ENCODE measurements at regions not wholly inside any gene's neighbourhood (a gene's known extent, or its start where the extent isn't known, plus 50 kb on each side); places are given as distances from the start of the nearest gene placed in this dataset.

DNA sequence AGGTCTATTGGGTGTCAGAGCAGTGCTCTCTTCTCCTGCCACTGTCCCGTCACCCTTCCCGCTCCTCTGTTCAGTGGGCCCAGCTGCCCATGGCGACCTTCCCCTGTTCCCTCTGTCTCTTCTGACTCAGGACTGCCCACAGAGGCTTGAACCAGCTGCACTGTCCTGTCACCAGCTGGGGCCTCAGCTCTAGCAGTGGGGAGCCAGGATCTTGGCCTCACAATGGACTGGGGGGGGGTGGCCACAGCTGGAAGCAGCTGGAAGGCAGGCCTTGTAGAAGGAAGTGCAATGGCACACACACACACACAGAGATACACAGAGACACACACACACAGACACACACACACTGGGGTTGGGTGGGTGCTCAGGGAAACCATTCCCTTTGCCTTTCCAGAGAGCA, 114.0 kb upstream of the PJA1 start:
- no peak for TF ChIP-seq CTCF (conservative IDR thresholded peaks at IDR 0.05)
- TF ChIP-seq EZH2 (IDR thresholded peaks at IDR 0.05; ENCODE audit: low read depth), result no peak
- CTCF ChIA-PET, result no interaction called here
- H3K4me3 ChIP-seq, result no peak overlapping the region

GRCh38 chrX:69278031-69278687, 112.9 kb upstream of the PJA1 start:
- H2AFZ ChIP-seq, result no peak overlapping the region
- H3K27ac ChIP-seq, result no peak overlapping the region
- ChIA-PET POLR2A (ENCODE audit: unreplicated experiment) (no interaction called here), CTCF (no interaction called here)
- H3K79me2 ChIP-seq (ENCODE audit: low read depth), result no peaks in the 10 kb centered on the region
- no peak for DNase-seq
- no peaks in the 10 kb centered on the region for H3K9me2 ChIP-seq (ENCODE audit: insufficient read depth)
- H3K27me3 ChIP-seq (ENCODE audit: insufficient read depth, low read depth), result peaks cover 18% of the 10 kb centered on the region
- no peak for TF ChIP-seq CTCF (conservative IDR thresholded peaks at IDR 0.05)
- TF ChIP-seq EZH2 (IDR thresholded peaks at IDR 0.05; ENCODE audit: low read depth), result no peak
- no peaks in the 10 kb centered on the region for H3K36me3 ChIP-seq (ENCODE audit: low read depth)
- H3K4me3 ChIP-seq, result no peak overlapping the region
- no peaks in the 10 kb centered on the region for H3F3A ChIP-seq (ENCODE audit: insufficient read depth, low read depth)
- no TSS peak for BruUV-seq (replicated peaks)
- H4K20me1 ChIP-seq (ENCODE audit: insufficient read depth), result no peaks in the 10 kb centered on the region
- no peaks in the 10 kb centered on the region for H3K4me1 ChIP-seq (replicated peaks; ENCODE audit: insufficient read depth)
- H3K9me3 ChIP-seq (ENCODE audit: insufficient read depth, low read depth), result no peaks in the 10 kb centered on the region
- no peak overlapping the region for H3K4me2 ChIP-seq
- intact Hi-C loops (cut with micrococcal nuclease; ENCODE audit: unreplicated experiment), result no loop called here

More for the DNA sequence above, 114.0 kb upstream of the PJA1 start:
- Histone ChIP-seq H3K9me2 (ENCODE audit: insufficient read depth) (no peaks in the 10 kb centered on the region), H3K4me1 (replicated peaks; ENCODE audit: insufficient read depth) (no peaks in the 10 kb centered on the region), H3K27ac (no peak overlapping the region), H3K36me3 (ENCODE audit: low read depth) (no peaks in the 10 kb centered on the region), H3K9me3 (ENCODE audit: insufficient read depth, low read depth) (no peaks in the 10 kb centered on the region), H3F3A (ENCODE audit: insufficient read depth, low read depth) (no peaks in the 10 kb centered on the region), H4K20me1 (ENCODE audit: insufficient read depth) (no peaks in the 10 kb centered on the region), H3K27me3 (ENCODE audit: insufficient read depth, low read depth) (peaks cover 10% of the 10 kb centered on the region), H2AFZ (no peak overlapping the region), H3K79me2 (ENCODE audit: low read depth) (no peaks in the 10 kb centered on the region), H3K4me2 (no peak overlapping the region)
- intact Hi-C loops (cut with micrococcal nuclease; ENCODE audit: unreplicated experiment), result no loop called here
- no TSS peak for BruUV-seq (replicated peaks)
- POLR2A ChIA-PET (ENCODE audit: unreplicated experiment), result no interaction called here
- DNase-seq, result no peak

DNA sequence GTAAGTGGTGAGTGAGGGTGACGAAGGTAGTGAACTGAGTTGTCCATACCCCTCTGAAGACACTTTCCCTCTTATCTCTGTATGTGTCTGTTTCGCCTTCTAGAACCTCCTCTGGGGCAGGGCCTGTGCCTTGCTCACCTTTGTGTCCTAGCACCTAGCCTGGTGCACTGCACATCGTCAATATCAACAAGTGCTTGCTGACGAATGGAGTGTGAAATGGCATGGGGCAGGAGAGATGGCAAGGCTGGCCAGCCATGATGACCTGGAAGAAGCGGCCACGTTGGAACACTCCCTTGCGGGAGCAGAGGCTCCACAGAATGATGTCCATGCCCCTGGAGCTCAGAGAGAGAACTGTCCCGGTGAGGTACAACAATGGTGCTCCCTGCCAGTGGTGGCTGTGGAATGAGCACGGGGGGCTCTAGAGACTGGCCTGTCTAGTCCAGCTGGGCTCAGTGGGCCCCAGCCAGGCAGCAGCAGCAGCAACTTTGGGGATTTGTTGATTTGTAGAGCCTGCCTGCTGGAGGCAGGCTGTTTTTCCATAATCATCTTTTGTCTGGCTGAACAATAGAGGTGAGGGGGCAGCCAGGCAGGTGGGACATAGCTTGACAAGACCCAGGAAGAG, 112.2 kb upstream of the PJA1 start:
- POLR2A ChIA-PET (ENCODE audit: unreplicated experiment), result no interaction called here
- no peaks in the 10 kb centered on the region for H4K20me1 ChIP-seq (ENCODE audit: insufficient read depth)
- H3K9me3 ChIP-seq (ENCODE audit: insufficient read depth, low read depth), result no peaks in the 10 kb centered on the region
- no peaks in the 10 kb centered on the region for H3K79me2 ChIP-seq (ENCODE audit: low read depth)
- H3K27ac ChIP-seq, result no peak overlapping the region
- intact Hi-C loops (cut with micrococcal nuclease; ENCODE audit: unreplicated experiment), result no loop called here
- H3K4me3 ChIP-seq, result no peak overlapping the region
- TF ChIP-seq CTCF (conservative IDR thresholded peaks at IDR 0.05) (no peak), EZH2 (IDR thresholded peaks at IDR 0.05; ENCODE audit: low read depth) (no peak)
- no peaks in the 10 kb centered on the region for H3K9me2 ChIP-seq (ENCODE audit: insufficient read depth)
- DNase-seq, result no peak
- no TSS peak for BruUV-seq (replicated peaks)
- H3K27me3 ChIP-seq (ENCODE audit: insufficient read depth, low read depth), result peaks cover 24% of the 10 kb centered on the region
- CTCF ChIA-PET, result no interaction called here
- H2AFZ ChIP-seq, result no peak overlapping the region
- H3K4me2 ChIP-seq, result no peak overlapping the region
- H3K36me3 ChIP-seq (ENCODE audit: low read depth), result no peaks in the 10 kb centered on the region
- no peaks in the 10 kb centered on the region for H3K4me1 ChIP-seq (replicated peaks; ENCODE audit: insufficient read depth)
- H3F3A ChIP-seq (ENCODE audit: insufficient read depth, low read depth), result no peaks in the 10 kb centered on the region

Data from PC-9 (cell line).